Left lung (tissue), 4 donors: ENCODE measurements at regions not wholly inside any gene's neighbourhood (a gene's known extent, or its start where the extent isn't known, plus 50 kb on each side); places are given as distances from the start of the nearest gene placed in this dataset.

Experiments used
- ATAC-seq: fragments of 200-7000 bp; cut with Tn5 transposase; one replicate; pipeline ENCODE4 v1.9.1; 2020; ENCODE audit warnings: moderate library complexity
- DNase-seq, 4 donors: peaks; one replicate each; pipeline ENCODE4 v3.0.0-alpha.2; 2013 to 2020
- H3K27ac ChIP-seq, 2 donors: fragments of 200-600 bp; sonication (generic) in 1 of 2; one replicate each; pipeline versions ENCODE4 v1.5.0 to v1.8.0; 2020 to 2021
- H3K27me3 ChIP-seq, 2 donors: fragments of 200-600 bp; sonication (generic) in 1 of 2; one replicate each; pipeline versions ENCODE4 v1.5.0 to v1.8.0; 2020 to 2021
- H3K36me3 ChIP-seq, 2 donors: fragments of 200-600 bp; sonication (generic) in 1 of 2; one replicate each; pipeline versions ENCODE4 v1.5.0 to v1.8.0; 2020 to 2021
- H3K4me1 ChIP-seq, 2 donors: fragments of 200-600 bp; one replicate each; pipeline ENCODE4 v1.8.0; 2021
- H3K4me3 ChIP-seq, 2 donors: fragments of 200-600 bp; sonication (generic) in 1 of 2; one replicate each; pipeline versions ENCODE4 v1.5.0 to v1.8.0; 2020 to 2021; ENCODE audit warnings: mild to moderate bottlenecking in 1 of 2
- H3K9me3 ChIP-seq, 2 donors: fragments of 200-600 bp; sonication (generic) in 1 of 2; one replicate each; pipeline versions ENCODE4 v1.5.0 to v1.8.0; 2020 to 2021
- intact Hi-C, 2 donors: fragments of 100-400 bp; cut with DNase I; formaldehyde crosslinking; loops; one replicate each; pipeline versions ENCODE4 v1.11.2 to v1.14.2; 2022
- TF ChIP-seq, protein P1 (sequence below), 2 donors: fragments of 200-600 bp; sonication (generic) in 1 of 2; IDR thresholded peaks; one replicate each; pipeline versions ENCODE4 v1.5.0 to v1.8.0; 2021; ENCODE audit warnings: antibody characterized with exemption in 2 of 2
- donor health status: DM: no; HTN: yes; CAD: no.
- donor health status: DM: no; HTN: no; CAD: no.

DNA sequence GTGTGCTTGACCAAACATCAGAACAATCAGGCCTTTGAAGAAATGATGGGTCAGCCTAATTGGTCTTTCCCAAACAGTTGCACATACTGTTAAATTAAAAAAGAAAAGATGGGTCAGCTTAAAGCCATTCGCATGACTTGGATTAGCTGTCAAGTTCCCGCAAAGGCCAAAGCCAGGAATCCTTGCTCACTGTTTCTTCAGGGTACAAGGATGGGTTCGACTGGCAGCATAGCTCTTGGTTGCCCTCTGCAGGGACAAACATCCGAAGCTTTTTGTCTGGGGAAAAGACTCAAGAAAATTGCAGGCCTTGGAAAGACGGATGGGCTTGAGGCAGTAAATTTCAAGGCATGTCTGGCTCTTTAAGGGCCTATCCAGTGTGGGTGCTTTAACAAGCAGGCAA lies 168.0 kb downstream of the HDGFL1 start:
- H3K27ac ChIP-seq = no peak overlapping the region
- ATAC-seq = peak; percentile 67

DNA sequence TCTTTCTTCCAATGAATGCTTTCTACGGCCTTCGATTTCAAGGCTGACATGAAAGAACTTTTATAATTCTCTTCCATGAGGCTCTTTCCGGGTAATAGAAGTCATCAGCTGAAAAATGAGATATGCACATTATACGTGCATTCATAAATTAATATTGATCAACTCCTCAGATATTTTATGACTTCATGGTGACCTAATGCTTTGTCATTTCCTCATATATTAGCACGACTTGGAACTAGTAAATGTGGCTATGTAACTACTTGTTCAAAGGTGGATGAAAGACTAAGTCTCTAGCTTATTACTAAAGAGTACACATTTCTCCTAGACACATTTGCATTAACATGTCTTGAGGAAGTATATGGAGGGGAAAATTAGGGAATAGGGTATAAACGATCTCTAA lies 168.8 kb downstream of the HDGFL1 start:
- DNase-seq (no peak), ATAC-seq (no peak)
- TF ChIP-seq, protein P1, sequence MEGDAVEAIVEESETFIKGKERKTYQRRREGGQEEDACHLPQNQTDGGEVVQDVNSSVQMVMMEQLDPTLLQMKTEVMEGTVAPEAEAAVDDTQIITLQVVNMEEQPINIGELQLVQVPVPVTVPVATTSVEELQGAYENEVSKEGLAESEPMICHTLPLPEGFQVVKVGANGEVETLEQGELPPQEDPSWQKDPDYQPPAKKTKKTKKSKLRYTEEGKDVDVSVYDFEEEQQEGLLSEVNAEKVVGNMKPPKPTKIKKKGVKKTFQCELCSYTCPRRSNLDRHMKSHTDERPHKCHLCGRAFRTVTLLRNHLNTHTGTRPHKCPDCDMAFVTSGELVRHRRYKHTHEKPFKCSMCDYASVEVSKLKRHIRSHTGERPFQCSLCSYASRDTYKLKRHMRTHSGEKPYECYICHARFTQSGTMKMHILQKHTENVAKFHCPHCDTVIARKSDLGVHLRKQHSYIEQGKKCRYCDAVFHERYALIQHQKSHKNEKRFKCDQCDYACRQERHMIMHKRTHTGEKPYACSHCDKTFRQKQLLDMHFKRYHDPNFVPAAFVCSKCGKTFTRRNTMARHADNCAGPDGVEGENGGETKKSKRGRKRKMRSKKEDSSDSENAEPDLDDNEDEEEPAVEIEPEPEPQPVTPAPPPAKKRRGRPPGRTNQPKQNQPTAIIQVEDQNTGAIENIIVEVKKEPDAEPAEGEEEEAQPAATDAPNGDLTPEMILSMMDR (IDR thresholded peaks at IDR 0.05) = no peak
- H3K4me1 ChIP-seq = no peaks in the 10 kb centered on the region
- intact Hi-C loops = no loop called here
- no peaks in the 10 kb centered on the region for H3K36me3 ChIP-seq
- no peaks in the 10 kb centered on the region for H3K9me3 ChIP-seq
- no peaks in the 10 kb centered on the region for H3K27me3 ChIP-seq
- H3K4me3 ChIP-seq = no peak overlapping the region
- no peak overlapping the region for H3K27ac ChIP-seq

More for the DNA sequence above, 168.0 kb downstream of the HDGFL1 start:
- Histone ChIP-seq H3K4me3 (no peak overlapping the region), H3K36me3 (no peaks in the 10 kb centered on the region), H3K9me3 (no peaks in the 10 kb centered on the region), H3K27me3 (no peaks in the 10 kb centered on the region), H3K4me1 (peaks cover 0 to 4% of the 10 kb centered on the region in 2 donors)
- TF ChIP-seq, protein P1 (IDR thresholded peaks at IDR 0.05) = peak; percentile 16 to 48
- DNase-seq = peak in 3 of 4 donors; percentile 31 to 75 (median 32)
- intact Hi-C loops = no loop called here

DNA sequence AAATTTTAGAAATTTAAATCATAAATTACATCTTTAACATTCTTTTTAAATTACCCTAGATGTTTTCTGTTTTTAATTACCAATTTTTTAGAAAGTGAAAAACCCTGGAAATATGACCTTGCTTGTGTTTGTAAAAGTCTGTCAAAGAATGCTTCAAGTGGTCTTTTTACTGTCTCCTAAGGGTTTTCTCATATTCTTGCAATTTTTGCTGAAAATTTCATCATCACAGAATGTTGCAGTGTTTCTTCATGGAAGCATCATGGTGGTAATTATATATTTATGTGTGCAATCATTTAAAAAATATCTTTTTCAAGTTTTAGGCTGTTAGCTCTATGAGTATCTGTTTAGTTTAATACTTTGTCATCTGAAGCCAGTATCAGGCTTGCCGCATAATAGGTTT lies 178.2 kb downstream of the HDGFL1 start:
- TF ChIP-seq, protein P1 (IDR thresholded peaks at IDR 0.05) = no peak
- no peak overlapping the region for H3K4me3 ChIP-seq
- H3K9me3 ChIP-seq = no peaks in the 10 kb centered on the region
- no peaks in the 10 kb centered on the region for H3K27me3 ChIP-seq
- no peak overlapping the region for H3K27ac ChIP-seq
- ATAC-seq (no peak), DNase-seq (no peak)
- intact Hi-C loops = no loop called here
- no peaks in the 10 kb centered on the region for H3K4me1 ChIP-seq
- no peaks in the 10 kb centered on the region for H3K36me3 ChIP-seq

DNA sequence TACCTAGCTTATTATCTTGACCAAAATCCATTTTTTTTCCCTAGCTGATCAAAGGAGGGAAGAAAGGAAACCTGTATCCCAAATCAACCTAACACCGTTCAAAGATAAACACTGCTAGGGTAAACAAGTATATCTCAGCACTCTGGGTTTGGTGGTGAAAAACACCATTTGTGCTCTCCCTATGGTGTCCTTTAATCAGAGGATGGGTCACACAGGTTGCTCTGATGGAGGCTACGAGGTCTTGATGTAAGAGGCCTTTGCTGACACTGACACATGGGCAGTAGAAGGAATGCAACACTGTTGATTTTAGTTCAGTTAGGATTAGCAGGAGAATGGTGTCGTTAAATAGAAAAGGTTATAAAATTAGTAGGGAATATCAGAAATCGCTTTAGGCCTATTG lies 179.3 kb downstream of the HDGFL1 start:
- no peaks in the 10 kb centered on the region for H3K36me3 ChIP-seq
- no peak for ATAC-seq
- intact Hi-C loops = no loop called here
- H3K27me3 ChIP-seq = no peaks in the 10 kb centered on the region
- H3K4me3 ChIP-seq = no peak overlapping the region
- no peaks in the 10 kb centered on the region for H3K9me3 ChIP-seq
- H3K4me1 ChIP-seq = no peaks in the 10 kb centered on the region
- DNase-seq = no peak
- no peak overlapping the region for H3K27ac ChIP-seq
- TF ChIP-seq, protein P1 (IDR thresholded peaks at IDR 0.05) = no peak

DNA sequence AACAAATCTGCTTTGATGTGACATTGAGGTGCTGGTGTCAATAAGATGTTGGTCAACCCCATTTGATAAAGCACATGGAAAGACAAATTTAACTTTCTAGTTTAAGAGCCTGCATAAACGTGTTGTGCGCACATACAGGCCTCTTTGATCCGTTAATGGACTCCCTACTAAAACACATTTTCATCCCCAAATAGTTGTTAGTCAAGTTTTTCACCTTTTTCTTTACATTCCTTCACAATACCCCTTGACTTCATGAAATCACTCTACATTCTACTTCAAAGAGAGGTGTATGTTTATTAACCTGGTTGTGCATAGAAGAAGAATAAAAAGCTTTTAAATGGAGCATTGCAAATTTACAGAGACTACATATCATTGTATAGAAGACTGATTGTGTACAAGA lies 180.3 kb downstream of the HDGFL1 start:
- H3K27ac ChIP-seq = no peak overlapping the region
- TF ChIP-seq, protein P1 (IDR thresholded peaks at IDR 0.05) = no peak
- no peaks in the 10 kb centered on the region for H3K9me3 ChIP-seq
- intact Hi-C loops = no loop called here
- peak in 1 of 4 donors; percentile 25 for DNase-seq
- no peaks in the 10 kb centered on the region for H3K36me3 ChIP-seq
- no peaks in the 10 kb centered on the region for H3K4me1 ChIP-seq
- H3K27me3 ChIP-seq = no peaks in the 10 kb centered on the region
- no peak for ATAC-seq
- H3K4me3 ChIP-seq = no peak overlapping the region
